ENCODE measurements at regions not wholly inside any gene's neighbourhood (a gene's known extent, or its start where the extent isn't known, plus 50 kb on each side); places are given as distances from the start of the nearest gene placed in this dataset.
"Not testable (repeated sequence)": the region's sequence is repeated elsewhere in the genome, so short reads cannot be mapped to it uniquely, and the experiment has no call there.

- DNase-seq (ENCODE audit: low read depth), result no peak
These were observed 105.4 kb downstream of the RFX6 start for GRCh38 chr6:116982401-116982800.

- no peak for DNase-seq (ENCODE audit: low read depth)
These were observed 106.3 kb downstream of the RFX6 start for GRCh38 chr6:116983375-116983774.

- DNase-seq (ENCODE audit: low read depth), result no peak
These were observed 109.8 kb downstream of the RFX6 start for GRCh38 chr6:116986819-116987218.

- DNase-seq (ENCODE audit: low read depth), result no peak
These were observed 113.6 kb downstream of the RFX6 start for GRCh38 chr6:116990679-116991078.

GRCh38 chr6:116992546-116992945 lies 115.5 kb downstream of the RFX6 start:
- DNase-seq (ENCODE audit: low read depth), result no peak

- no peak for DNase-seq (ENCODE audit: low read depth)
These were observed 117.4 kb downstream of the RFX6 start for GRCh38 chr6:116994447-116994846.

- DNase-seq (ENCODE audit: low read depth), result no peak
These were observed 119.8 kb downstream of the RFX6 start for GRCh38 chr6:116996842-116997241.

GRCh38 chr6:116997496-116997895 lies 120.5 kb downstream of the RFX6 start:
- no peak for DNase-seq (ENCODE audit: low read depth)

- DNase-seq (ENCODE audit: low read depth), result no peak
These were observed 130.6 kb downstream of the RFX6 start for GRCh38 chr6:117007659-117008058.

GRCh38 chr6:117008618-117009017 lies 131.6 kb downstream of the RFX6 start:
- no peak for DNase-seq (ENCODE audit: low read depth)

GRCh38 chr6:117014641-117015473 lies 137.8 kb downstream of the RFX6 start:
- DNase-seq (ENCODE audit: low read depth), result not testable (repeated sequence)

GRCh38 chr6:117015474-117015804 lies 138.4 kb downstream of the RFX6 start:
- not testable (repeated sequence) for DNase-seq (ENCODE audit: low read depth)

GRCh38 chr6:117018771-117019170 lies 141.7 kb downstream of the RFX6 start:
- DNase-seq (ENCODE audit: low read depth), result peak; percentile 17

- no peak for DNase-seq (ENCODE audit: low read depth)
These were observed 145.7 kb downstream of the RFX6 start for GRCh38 chr6:117022774-117023173.

GRCh38 chr6:117025310-117025709 lies 148.3 kb downstream of the RFX6 start:
- no peak for DNase-seq (ENCODE audit: low read depth)

GRCh38 chr6:117028256-117028655 lies 151.2 kb downstream of the RFX6 start:
- no peak for DNase-seq (ENCODE audit: low read depth)

GRCh38 chr6:117034547-117034946 lies 157.5 kb downstream of the RFX6 start:
- no peak for DNase-seq (ENCODE audit: low read depth)

GRCh38 chr6:117034971-117035370 lies 157.9 kb downstream of the RFX6 start:
- DNase-seq (ENCODE audit: low read depth), result no peak

- no peak for DNase-seq (ENCODE audit: low read depth)
These were observed 173.3 kb downstream of the RFX6 start for GRCh38 chr6:117050301-117050700.

GRCh38 chr6:117072134-117072533 lies 193.2 kb upstream of the VGLL2 start:
- DNase-seq (ENCODE audit: low read depth), result no peak

- DNase-seq (ENCODE audit: low read depth), result no peak
These were observed 192.6 kb upstream of the VGLL2 start for GRCh38 chr6:117072781-117073180.

- no peak for DNase-seq (ENCODE audit: low read depth)
These were observed 190.7 kb upstream of the VGLL2 start for GRCh38 chr6:117074672-117075071.

GRCh38 chr6:117075218-117075617 lies 190.1 kb upstream of the VGLL2 start:
- no peak for DNase-seq (ENCODE audit: low read depth)

- DNase-seq (ENCODE audit: low read depth), result no peak
These were observed 189.3 kb upstream of the VGLL2 start for GRCh38 chr6:117076076-117076475.
